ENCODE measurements at regions not wholly inside any gene's neighbourhood (a gene's known extent, or its start where the extent isn't known, plus 50 kb on each side); places are given as distances from the start of the nearest gene placed in this dataset.
"Not testable (repeated sequence)": the region's sequence is repeated elsewhere in the genome, so short reads cannot be mapped to it uniquely, and the experiment has no call there.

DNA sequence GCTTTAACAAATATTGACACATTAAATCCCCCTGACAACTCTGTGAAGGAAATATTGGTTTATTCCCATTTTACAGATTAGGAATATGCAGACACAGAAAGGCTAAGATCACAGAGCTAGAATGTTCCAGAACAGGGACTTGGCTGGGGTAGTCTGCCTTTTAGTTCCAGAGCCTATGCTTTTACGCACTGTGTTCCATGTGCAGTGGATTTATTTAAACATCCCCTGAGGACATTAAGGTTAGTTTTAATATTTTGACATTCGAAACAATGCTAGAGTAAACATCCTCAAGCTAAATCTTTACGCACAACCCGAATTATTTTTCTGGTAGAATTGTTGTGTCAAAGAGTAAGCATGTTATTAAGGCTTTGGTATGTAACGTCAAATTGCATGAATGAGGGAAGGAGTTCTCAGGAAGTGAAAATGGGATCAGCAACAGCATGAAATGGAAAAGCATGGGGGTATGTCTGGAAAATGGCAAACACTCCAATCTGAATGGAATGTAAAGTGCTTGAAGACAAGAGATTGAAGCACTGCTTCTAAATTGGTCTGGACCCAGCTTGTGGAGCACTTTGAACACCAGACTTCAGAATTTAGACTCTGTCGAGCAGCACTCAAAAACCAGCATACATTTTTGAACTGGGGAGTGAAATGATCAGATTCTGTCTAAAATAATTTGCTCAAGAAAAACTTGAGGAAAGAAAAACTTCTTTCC is 429.9 kb downstream of the CD83 start:
- no peaks in the 10 kb centered on the region for H3K9me3 ChIP-seq (ENCODE audit: control insufficient read depth in 2 of 3, low read length in 3 of 3)
- Mint-ChIP-seq H3K9me3 (no peaks in the 10 kb centered on the region), H3K4me3 (no peak overlapping the region), H3K27ac (no peak overlapping the region), H3K4me1 (peaks cover 0 to 9% (median 7%) of the 10 kb centered on the region in 7 donors), H3K36me3 (no peaks in the 10 kb centered on the region), H3K27me3 (no peaks in the 10 kb centered on the region)
- no peak overlapping the region for H3K4me3 ChIP-seq (ENCODE audit: low read length)
- H3K36me3 ChIP-seq (ENCODE audit: control insufficient read depth in 2 of 3, insufficient read depth in 3 of 3, low read length in 3 of 3), result no peaks in the 10 kb centered on the region
- CTCF ChIA-PET, result no interaction called here
- POLR2A ChIA-PET, result no interaction called here
- intact Hi-C loops (cut with micrococcal nuclease), result no loop called here
- H3K27ac ChIP-seq (ENCODE audit: low read depth, low read length), result no peak overlapping the region
- no peaks in the 10 kb centered on the region for H3K27me3 ChIP-seq (ENCODE audit: control insufficient read depth in 2 of 2, insufficient read depth in 2 of 2, low read length in 2 of 2)
- DNase-seq (no peak), ATAC-seq (no peak)
- no peaks in the 10 kb centered on the region for H3K4me1 ChIP-seq (ENCODE audit: control insufficient read depth in 2 of 2, insufficient read depth in 2 of 2, low read length in 2 of 2)

GRCh38 chr6:14549304-14549770 is 431.8 kb downstream of the CD83 start:
- no peak overlapping the region for H3K27ac ChIP-seq (ENCODE audit: low read depth, low read length)
- H3K9me3 Mint-ChIP-seq, result no peaks in the 10 kb centered on the region
- H3K27me3 Mint-ChIP-seq, result no peaks in the 10 kb centered on the region
- no peaks in the 10 kb centered on the region for H3K27me3 ChIP-seq (ENCODE audit: control insufficient read depth in 2 of 2, insufficient read depth in 2 of 2, low read length in 2 of 2)
- H3K4me3 Mint-ChIP-seq, result no peak overlapping the region
- peak overlapping the region in 1 of 9 donors; percentile 10 for H3K27ac Mint-ChIP-seq
- H3K9me3 ChIP-seq (ENCODE audit: control insufficient read depth in 2 of 3, low read length in 3 of 3), result no peaks in the 10 kb centered on the region
- POLR2A ChIA-PET, result no interaction called here
- ATAC-seq (no peak), DNase-seq (no peak)
- H3K4me3 ChIP-seq (ENCODE audit: low read length), result no peak overlapping the region
- no peaks in the 10 kb centered on the region for H3K36me3 Mint-ChIP-seq
- no peaks in the 10 kb centered on the region for H3K36me3 ChIP-seq (ENCODE audit: control insufficient read depth in 2 of 3, insufficient read depth in 3 of 3, low read length in 3 of 3)
- intact Hi-C loops (cut with micrococcal nuclease), result no loop called here
- CTCF ChIA-PET, result no interaction called here
- no peaks in the 10 kb centered on the region for H3K4me1 ChIP-seq (ENCODE audit: control insufficient read depth in 2 of 2, insufficient read depth in 2 of 2, low read length in 2 of 2)
- H3K4me1 Mint-ChIP-seq, result no peaks in the 10 kb centered on the region

DNA sequence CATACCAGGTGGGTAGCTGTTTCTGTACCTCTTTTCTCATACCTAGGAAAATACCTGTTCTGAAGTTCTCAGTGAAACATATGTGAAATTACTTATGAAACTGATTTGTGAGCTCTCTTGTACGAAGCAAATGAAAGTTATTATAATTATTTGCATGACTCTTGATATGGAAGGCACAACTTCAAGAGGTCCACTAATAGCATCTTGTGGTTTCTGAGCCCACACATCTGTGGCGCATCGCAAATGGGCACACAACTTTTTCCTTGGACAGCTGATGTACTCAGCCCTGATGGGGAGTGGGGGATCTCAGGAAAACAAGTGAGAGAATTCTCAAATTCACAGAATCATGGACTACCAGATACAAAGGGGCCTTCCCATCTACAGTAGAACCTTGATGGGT is 432.3 kb downstream of the CD83 start:
- Histone ChIP-seq H3K27me3 (ENCODE audit: control insufficient read depth in 2 of 2, insufficient read depth in 2 of 2, low read length in 2 of 2) (no peaks in the 10 kb centered on the region), H3K4me3 (ENCODE audit: low read length) (no peak overlapping the region), H3K4me1 (ENCODE audit: control insufficient read depth in 2 of 2, insufficient read depth in 2 of 2, low read length in 2 of 2) (no peaks in the 10 kb centered on the region), H3K9me3 (ENCODE audit: control insufficient read depth in 2 of 3, low read length in 3 of 3) (no peaks in the 10 kb centered on the region), H3K27ac (ENCODE audit: low read depth, low read length) (no peak overlapping the region), H3K36me3 (ENCODE audit: control insufficient read depth in 2 of 3, insufficient read depth in 3 of 3, low read length in 3 of 3) (no peaks in the 10 kb centered on the region)
- DNase-seq (no peak), ATAC-seq (no peak)
- POLR2A ChIA-PET, result no interaction called here
- H3K9me3 Mint-ChIP-seq, result no peaks in the 10 kb centered on the region
- intact Hi-C loops (cut with micrococcal nuclease), result no loop called here
- H3K4me1 Mint-ChIP-seq, result no peaks in the 10 kb centered on the region
- no peak overlapping the region for H3K4me3 Mint-ChIP-seq
- CTCF ChIA-PET, result interaction anchor here (0.7 kb wide), 1 partner anchor 32 kb away, joined by 3 read pairs; no protein-coding TSS in a partner anchor
- H3K36me3 Mint-ChIP-seq, result no peaks in the 10 kb centered on the region
- H3K27me3 Mint-ChIP-seq, result no peaks in the 10 kb centered on the region
- H3K27ac Mint-ChIP-seq, result no peak overlapping the region

- H3K27me3 Mint-ChIP-seq, result no peaks in the 10 kb centered on the region
These were observed 432.8 kb downstream of the CD83 start for GRCh38 chr6:14550410-14550809.

GRCh38 chr6:14550822-14551221 is 433.2 kb downstream of the CD83 start:
- Histone ChIP-seq H3K27ac (ENCODE audit: low read depth, low read length) (no peak overlapping the region), H3K4me1 (ENCODE audit: control insufficient read depth in 2 of 2, insufficient read depth in 2 of 2, low read length in 2 of 2) (no peaks in the 10 kb centered on the region), H3K9me3 (ENCODE audit: control insufficient read depth in 2 of 3, low read length in 3 of 3) (no peaks in the 10 kb centered on the region), H3K4me3 (ENCODE audit: low read length) (no peak overlapping the region), H3K36me3 (ENCODE audit: control insufficient read depth in 2 of 3, insufficient read depth in 3 of 3, low read length in 3 of 3) (no peaks in the 10 kb centered on the region), H3K27me3 (ENCODE audit: control insufficient read depth in 2 of 2, insufficient read depth in 2 of 2, low read length in 2 of 2) (no peaks in the 10 kb centered on the region)
- Mint-ChIP-seq H3K36me3 (no peaks in the 10 kb centered on the region), H3K4me3 (no peak overlapping the region), H3K9me3 (no peaks in the 10 kb centered on the region), H3K4me1 (no peaks in the 10 kb centered on the region), H3K27me3 (no peaks in the 10 kb centered on the region), H3K27ac (no peak overlapping the region)
- ChIA-PET CTCF (interaction anchor here (0.7 kb wide), 1 partner anchor 33 kb away, joined by 3 read pairs; no protein-coding TSS in a partner anchor), POLR2A (no interaction called here)
- ATAC-seq (no peak), DNase-seq (no peak)
- intact Hi-C loops (cut with micrococcal nuclease), result no loop called here

More at GRCh38 chr6:14550410-14550809, 432.8 kb downstream of the CD83 start:
- POLR2A ChIA-PET, result no interaction called here
- ATAC-seq, result no peak
- no peaks in the 10 kb centered on the region for H3K9me3 Mint-ChIP-seq
- DNase-seq, result no peak
- intact Hi-C loops (cut with micrococcal nuclease), result no loop called here
- H3K4me1 ChIP-seq (ENCODE audit: control insufficient read depth in 2 of 2, insufficient read depth in 2 of 2, low read length in 2 of 2), result no peaks in the 10 kb centered on the region
- H3K27ac Mint-ChIP-seq, result no peak overlapping the region
- H3K27me3 ChIP-seq (ENCODE audit: control insufficient read depth in 2 of 2, insufficient read depth in 2 of 2, low read length in 2 of 2), result no peaks in the 10 kb centered on the region
- H3K4me3 ChIP-seq (ENCODE audit: low read length), result no peak overlapping the region
- H3K9me3 ChIP-seq (ENCODE audit: control insufficient read depth in 2 of 3, low read length in 3 of 3), result no peaks in the 10 kb centered on the region
- CTCF ChIA-PET, result interaction anchor here (0.7 kb wide), 1 partner anchor 32 kb away, joined by 3 read pairs; no protein-coding TSS in a partner anchor
- H3K4me3 Mint-ChIP-seq, result no peak overlapping the region
- H3K4me1 Mint-ChIP-seq, result no peaks in the 10 kb centered on the region
- H3K36me3 ChIP-seq (ENCODE audit: control insufficient read depth in 2 of 3, insufficient read depth in 3 of 3, low read length in 3 of 3), result no peaks in the 10 kb centered on the region
- no peak overlapping the region for H3K27ac ChIP-seq (ENCODE audit: low read depth, low read length)
- no peaks in the 10 kb centered on the region for H3K36me3 Mint-ChIP-seq

DNA sequence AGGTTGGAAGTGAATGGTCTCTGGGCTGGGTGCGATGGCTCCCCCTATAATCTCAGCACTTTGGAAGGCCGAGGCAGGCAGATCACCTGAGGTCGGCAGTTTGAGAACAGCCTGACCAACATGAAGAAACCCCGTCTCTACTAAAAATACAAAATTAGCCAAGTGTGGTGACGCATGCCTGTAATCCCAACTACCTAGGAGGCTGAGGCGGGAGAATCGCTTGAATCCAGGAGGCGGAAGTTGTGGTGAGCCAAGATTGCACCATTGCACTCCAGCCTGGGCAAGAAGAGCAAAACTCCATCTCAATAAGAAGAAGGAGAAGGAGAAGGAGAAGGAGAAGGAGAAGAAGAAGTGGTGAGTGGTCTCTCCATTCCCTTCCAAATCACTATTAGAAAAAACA is 434.0 kb downstream of the CD83 start:
- H3K4me3 Mint-ChIP-seq; CTCF ChIA-PET; ATAC-seq; H3K27me3 ChIP-seq (ENCODE audit: control insufficient read depth in 2 of 2, insufficient read depth in 2 of 2, low read length in 2 of 2); H3K27ac ChIP-seq (ENCODE audit: low read depth, low read length); H3K4me1 Mint-ChIP-seq; POLR2A ChIA-PET; H3K27me3 Mint-ChIP-seq; H3K36me3 ChIP-seq (ENCODE audit: control insufficient read depth in 2 of 3, insufficient read depth in 3 of 3, low read length in 3 of 3); H3K9me3 ChIP-seq (ENCODE audit: control insufficient read depth in 2 of 3, low read length in 3 of 3); H3K4me1 ChIP-seq (ENCODE audit: control insufficient read depth in 2 of 2, insufficient read depth in 2 of 2, low read length in 2 of 2); intact Hi-C loops (cut with micrococcal nuclease); DNase-seq; H3K4me3 ChIP-seq (ENCODE audit: low read length); H3K36me3 Mint-ChIP-seq; H3K9me3 Mint-ChIP-seq: not testable (repeated sequence)
- H3K27ac Mint-ChIP-seq, result peak overlapping the region in 1 of 9 donors; percentile 37

GRCh38 chr6:14552891-14553290 is 435.3 kb downstream of the CD83 start:
- H3K4me3 Mint-ChIP-seq, result no peak overlapping the region
- H3K27ac Mint-ChIP-seq, result no peak overlapping the region
- no peaks in the 10 kb centered on the region for H3K27me3 Mint-ChIP-seq
- no peaks in the 10 kb centered on the region for H3K9me3 ChIP-seq (ENCODE audit: control insufficient read depth in 2 of 3, low read length in 3 of 3)
- H3K36me3 Mint-ChIP-seq, result no peaks in the 10 kb centered on the region
- ChIA-PET POLR2A (no interaction called here), CTCF (no interaction called here)
- no peak overlapping the region for H3K4me3 ChIP-seq (ENCODE audit: low read length)
- no peak for DNase-seq
- H3K9me3 Mint-ChIP-seq, result no peaks in the 10 kb centered on the region
- no peaks in the 10 kb centered on the region for H3K27me3 ChIP-seq (ENCODE audit: control insufficient read depth in 2 of 2, insufficient read depth in 2 of 2, low read length in 2 of 2)
- intact Hi-C loops (cut with micrococcal nuclease), result no loop called here
- H3K4me1 ChIP-seq (ENCODE audit: control insufficient read depth in 2 of 2, insufficient read depth in 2 of 2, low read length in 2 of 2), result no peaks in the 10 kb centered on the region
- no peak for ATAC-seq
- H3K36me3 ChIP-seq (ENCODE audit: control insufficient read depth in 2 of 3, insufficient read depth in 3 of 3, low read length in 3 of 3), result no peaks in the 10 kb centered on the region
- no peak overlapping the region for H3K27ac ChIP-seq (ENCODE audit: low read depth, low read length)
- no peaks in the 10 kb centered on the region for H3K4me1 Mint-ChIP-seq

All from naive thymus-derived CD4-positive, alpha-beta T cell (primary cell).